OCI-LY3 (cell line): ENCODE measurements at regions not wholly inside any gene's neighbourhood (a gene's known extent, or its start where the extent isn't known, plus 50 kb on each side); places are given as distances from the start of the nearest gene placed in this dataset.

ENCODE experiments used
- H2AFZ ChIP-seq: fragments of 200-600, 300-600 bp; shearing (Covaris generic); 2 replicates; pipeline ENCODE4 v1.6.0; 2014; ENCODE audit warnings: antibody characterized with exemption, low read depth, low read length
- H3K27ac ChIP-seq: fragments of 200-600, 300-600 bp; sonication (generic); 2 replicates; pipeline ENCODE4 v1.5.1; 2014; ENCODE audit warnings: mild to moderate bottlenecking, low read length, moderate library complexity, mixed read lengths
- H3K27me3 ChIP-seq: fragments of 200-600, 300-600 bp; sonication (generic); 2 replicates; pipeline ENCODE4 v1.6.1; 2014; ENCODE audit warnings: low read depth, low read length, mixed read lengths
- H3K36me3 ChIP-seq: fragments of 200-600, 300-600 bp; sonication (generic); replicated peaks from 2 replicates; pipeline ENCODE3; 2014; ENCODE audit warnings: low read depth, low read length, mixed read lengths
- H3K4me1 ChIP-seq: fragments of 300-600, 200-600 bp; sonication (generic); 2 replicates; pipeline ENCODE4 v1.6.1; 2014; ENCODE audit warnings: low read length, mixed read lengths
- H3K4me2 ChIP-seq: fragments of 200-600, 300-600 bp; sonication (generic); 2 replicates; pipeline ENCODE4 v1.6.1; 2014; ENCODE audit warnings: low read length, mixed read lengths
- H3K4me3 ChIP-seq: fragments of 300-600, 200-600 bp; sonication (generic); 2 replicates; pipeline ENCODE4 v1.5.1; 2014; ENCODE audit warnings: antibody characterized with exemption, mild to moderate bottlenecking, low read length, moderate library complexity
- H3K79me2 ChIP-seq: fragments of 300-600, 200-600 bp; shearing (Covaris generic); 2 replicates; pipeline ENCODE4 v1.6.1; 2014; ENCODE audit warnings: mild to moderate bottlenecking, low read length, mixed read lengths
- H3K9ac ChIP-seq: fragments of 300-600, 200-600 bp; shearing (Covaris generic); 2 replicates; pipeline ENCODE4 v1.6.0; 2014; ENCODE audit warnings: mild to moderate bottlenecking, low read length, moderate library complexity
- H3K9me3 ChIP-seq: fragments of 200-600, 300-600 bp; shearing (Covaris generic); 2 replicates; pipeline ENCODE4 v1.6.1; 2014; ENCODE audit warnings: low read length, mixed read lengths; ENCODE audit not compliant: insufficient read depth
- H4K20me1 ChIP-seq: fragments of 200-600, 300-600 bp; sonication (generic); 2 replicates; pipeline ENCODE4 v1.6.1; 2016; ENCODE audit warnings: low read length, mixed read lengths; ENCODE audit not compliant: insufficient read depth
- CTCF ChIP-seq: fragments of 200-600, 300-600 bp; sonication (generic); IDR thresholded peaks from 2 replicates; pipeline ENCODE4 v1.5.1; 2014; ENCODE audit warnings: antibody characterized with exemption, low read length, low read depth
- EZH2phosphoT487 ChIP-seq: fragments of 200-600 bp; shearing (Covaris generic); IDR thresholded peaks from 2 replicates; pipeline ENCODE4 v1.6.1; 2018; ENCODE audit warnings: antibody characterized with exemption, mixed run types, low read depth

GRCh38 chr2:78383576-78383975 lies 641.9 kb upstream of the REG3G start:
- Histone ChIP-seq H3K27ac (no peak overlapping the region), H3K27me3 (no peaks in the 10 kb centered on the region), H2AFZ (no peak overlapping the region), H3K4me3 (no peak overlapping the region), H3K79me2 (no peaks in the 10 kb centered on the region), H3K4me2 (no peak overlapping the region), H3K4me1 (no peaks in the 10 kb centered on the region), H4K20me1 (no peaks in the 10 kb centered on the region), H3K36me3 (no peaks in the 10 kb centered on the region), H3K9ac (no peak overlapping the region), H3K9me3 (no peaks in the 10 kb centered on the region)
- TF ChIP-seq CTCF: no peak
- no peak for TF ChIP-seq EZH2phosphoT487

GRCh38 chr2:78397198-78397597 lies 628.3 kb upstream of the REG3G start:
- H3K36me3 ChIP-seq: no peaks in the 10 kb centered on the region
- H3K4me1 ChIP-seq: no peaks in the 10 kb centered on the region
- H4K20me1 ChIP-seq: no peaks in the 10 kb centered on the region
- no peak overlapping the region for H3K4me2 ChIP-seq
- H3K9ac ChIP-seq: no peak overlapping the region
- H3K27me3 ChIP-seq: no peaks in the 10 kb centered on the region
- no peaks in the 10 kb centered on the region for H3K79me2 ChIP-seq
- H3K27ac ChIP-seq: no peak overlapping the region
- TF ChIP-seq CTCF (no peak), EZH2phosphoT487 (no peak)
- H3K9me3 ChIP-seq: no peaks in the 10 kb centered on the region
- no peak overlapping the region for H3K4me3 ChIP-seq
- H2AFZ ChIP-seq: no peak overlapping the region

- H3K4me3 ChIP-seq: no peak overlapping the region
- no peaks in the 10 kb centered on the region for H3K79me2 ChIP-seq
- H3K9me3 ChIP-seq: no peaks in the 10 kb centered on the region
- no peak overlapping the region for H3K9ac ChIP-seq
- no peaks in the 10 kb centered on the region for H3K36me3 ChIP-seq
- TF ChIP-seq CTCF (no peak), EZH2phosphoT487 (no peak)
- no peaks in the 10 kb centered on the region for H3K27me3 ChIP-seq
- no peaks in the 10 kb centered on the region for H3K4me1 ChIP-seq
- H3K27ac ChIP-seq: no peak overlapping the region
- H3K4me2 ChIP-seq: no peak overlapping the region
- H2AFZ ChIP-seq: no peak overlapping the region
- H4K20me1 ChIP-seq: no peaks in the 10 kb centered on the region
These were observed 617.3 kb upstream of the REG3G start for GRCh38 chr2:78407960-78408794.

GRCh38 chr2:78408795-78409118 lies 616.7 kb upstream of the REG3G start:
- Histone ChIP-seq H3K27me3 (no peaks in the 10 kb centered on the region), H4K20me1 (no peaks in the 10 kb centered on the region), H3K4me1 (no peaks in the 10 kb centered on the region), H3K4me2 (no peak overlapping the region), H3K4me3 (no peak overlapping the region), H3K36me3 (no peaks in the 10 kb centered on the region), H3K9ac (no peak overlapping the region), H3K79me2 (no peaks in the 10 kb centered on the region), H3K27ac (no peak overlapping the region), H2AFZ (no peak overlapping the region), H3K9me3 (no peaks in the 10 kb centered on the region)
- TF ChIP-seq EZH2phosphoT487: no peak
- no peak for TF ChIP-seq CTCF
